SK-N-SH treated with all-trans-retinoic acid at 6 μM for 48 hours (cell line): ENCODE measurements at regions not wholly inside any gene's neighbourhood (a gene's known extent, or its start where the extent isn't known, plus 50 kb on each side); places are given as distances from the start of the nearest gene placed in this dataset.

ENCODE experiments used
- ATAC-seq: fragments of 200-7000 bp; cut with Tn5 transposase; 3 replicates; pipeline ENCODE4 v1.9.1; 2020; ENCODE audit warnings: mild to moderate bottlenecking, moderate library complexity
- ARNTL ChIP-seq: fragments of 450-650 bp; formaldehyde crosslinking; IDR thresholded peaks from 2 replicates; pipeline ENCODE4 v1.5.0; 2020; ENCODE audit warnings: low read depth, mild to moderate bottlenecking, moderate library complexity, borderline replicate concordance
- CSDC2 ChIP-seq: fragments of 250-450 bp; sonication (Bioruptor Pico); IDR thresholded peaks from 2 replicates; pipeline ENCODE4 v1.5.0; 2020; ENCODE audit warnings: mild to moderate bottlenecking, moderate library complexity
- ESRRG ChIP-seq: fragments of 250-450 bp; sonication (Bioruptor Pico); IDR thresholded peaks from 2 replicates; pipeline ENCODE4 v1.6.1; 2021; ENCODE audit warnings: mild to moderate bottlenecking
- GLIS3 ChIP-seq: fragments of 250-450 bp; sonication (Bioruptor Pico); IDR thresholded peaks from 2 replicates; pipeline ENCODE4 v1.5.0; 2020; ENCODE audit warnings: mild to moderate bottlenecking, moderate library complexity
- ISL1 ChIP-seq: fragments of 250-450 bp; sonication (Bioruptor Pico); IDR thresholded peaks from 2 replicates; pipeline ENCODE4 v2.1.2; 2022; ENCODE audit warnings: mild to moderate bottlenecking, moderate library complexity
- OSR1 ChIP-seq: fragments of 250-450 bp; sonication (Bioruptor Pico); IDR thresholded peaks from 2 replicates; pipeline ENCODE4 v1.8.0; 2022; ENCODE audit warnings: moderate library complexity, mild to moderate bottlenecking, inconsistent platforms
- PPARA ChIP-seq: fragments of 250-450 bp; sonication (Bioruptor Pico); IDR thresholded peaks from 2 replicates; pipeline ENCODE4 v1.5.0; 2020; ENCODE audit warnings: mild to moderate bottlenecking, borderline replicate concordance
- RARB ChIP-seq: fragments of 250-450 bp; sonication (Bioruptor Pico); IDR thresholded peaks from 2 replicates; pipeline ENCODE4 v1.8.0; 2021; ENCODE audit warnings: mild to moderate bottlenecking, moderate library complexity
- SNAI2 ChIP-seq: fragments of 250-450 bp; sonication (Bioruptor Pico); IDR thresholded peaks from 2 replicates; pipeline ENCODE4 v1.5.0; 2020; ENCODE audit warnings: mild to moderate bottlenecking, moderate library complexity
- TCF4 ChIP-seq: fragments of 250-450 bp; sonication (Bioruptor Pico); IDR thresholded peaks from 2 replicates; pipeline ENCODE4 v1.8.0; 2021; ENCODE audit warnings: mild to moderate bottlenecking, moderate library complexity, borderline replicate concordance
- TOX ChIP-seq: fragments of 250-450 bp; sonication (Bioruptor Pico); IDR thresholded peaks from 2 replicates; pipeline ENCODE4 v1.8.0; 2021; ENCODE audit warnings: mild to moderate bottlenecking, moderate library complexity, borderline replicate concordance
- ZC3H10 ChIP-seq: fragments of 250-450 bp; sonication (Bioruptor Pico); IDR thresholded peaks from 2 replicates; pipeline ENCODE4 v1.5.1; 2021; ENCODE audit warnings: mild to moderate bottlenecking, moderate library complexity
- ZFP3 ChIP-seq: fragments of 250-450 bp; sonication (Bioruptor Pico); IDR thresholded peaks from 2 replicates; pipeline ENCODE4 v1.5.0; 2020; ENCODE audit warnings: mild to moderate bottlenecking, moderate library complexity
- ZFP30 ChIP-seq: fragments of 450-650 bp; formaldehyde crosslinking; IDR thresholded peaks from 2 replicates; pipeline ENCODE4 v1.5.0; 2022; ENCODE audit warnings: mild to moderate bottlenecking, moderate library complexity
- ZNF565 ChIP-seq: fragments of 450-650 bp; formaldehyde crosslinking; conservative IDR thresholded peaks from 2 replicates; pipeline ENCODE4 v1.5.0; 2020; ENCODE audit warnings: low read depth, mild to moderate bottlenecking, moderate library complexity
- ZNF70 ChIP-seq: fragments of 450-650 bp; formaldehyde crosslinking; IDR thresholded peaks from 2 replicates; pipeline ENCODE4 v1.5.0; 2020; ENCODE audit warnings: mild to moderate bottlenecking, moderate library complexity
- ZNF8 ChIP-seq: fragments of 450-650 bp; formaldehyde crosslinking; IDR thresholded peaks from 2 replicates; pipeline ENCODE4 v1.5.0; 2020; ENCODE audit warnings: mild to moderate bottlenecking, moderate library complexity
- TF ChIP-seq, protein P1 (sequence below): fragments of 250-450 bp; sonication (Bioruptor Pico); IDR thresholded peaks from 2 replicates; pipeline ENCODE4 v1.8.0; 2021; ENCODE audit warnings: low read depth, mild to moderate bottlenecking, moderate library complexity, borderline replicate concordance
- TF ChIP-seq, protein P2 (sequence below): fragments of 250-450 bp; sonication (Bioruptor Pico); IDR thresholded peaks from 2 replicates; pipeline ENCODE4 v1.8.0; 2020; ENCODE audit warnings: mild to moderate bottlenecking, moderate library complexity, borderline replicate concordance
- TF ChIP-seq, protein P3 (sequence below): fragments of 250-450 bp; sonication (Bioruptor Pico); IDR thresholded peaks from 2 replicates; pipeline ENCODE4 v1.5.0; 2020; ENCODE audit warnings: mild to moderate bottlenecking, moderate library complexity
- TF ChIP-seq, protein P4 (sequence below): fragments of 250-450 bp; sonication (Bioruptor Pico); IDR thresholded peaks from 2 replicates; pipeline ENCODE4 v1.5.1; 2020; ENCODE audit warnings: low read depth, mild to moderate bottlenecking, moderate library complexity

DNA sequence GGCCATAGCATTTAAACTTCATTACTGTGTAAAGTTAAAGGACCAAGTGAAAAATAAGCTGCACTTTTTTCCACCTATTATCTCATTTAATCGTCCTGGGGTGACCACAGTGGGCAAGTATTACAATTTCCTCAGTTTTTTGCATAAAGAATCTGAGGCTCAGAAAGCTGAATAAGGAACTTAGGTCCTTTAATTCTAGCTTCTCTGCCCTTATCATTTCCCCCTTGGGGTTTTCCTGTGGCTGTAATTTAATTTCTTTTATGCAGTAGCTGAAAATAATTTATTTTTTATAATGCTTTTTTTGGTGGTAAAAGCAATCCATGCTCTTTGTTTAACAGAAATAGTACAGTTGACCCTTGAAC lies 59.8 kb upstream of the RCBTB2 start:
- ATAC-seq = no peak
- TF ChIP-seq ZNF70 (CRISPR knock-in tag) (no peak), ARNTL (CRISPR knock-in tag) (no peak), PPARA (CRISPR knock-in tag) (no peak), TOX (CRISPR knock-in tag) (no peak), ZFP3 (CRISPR knock-in tag) (no peak), CSDC2 (no peak)
- TF ChIP-seq, protein P1, sequence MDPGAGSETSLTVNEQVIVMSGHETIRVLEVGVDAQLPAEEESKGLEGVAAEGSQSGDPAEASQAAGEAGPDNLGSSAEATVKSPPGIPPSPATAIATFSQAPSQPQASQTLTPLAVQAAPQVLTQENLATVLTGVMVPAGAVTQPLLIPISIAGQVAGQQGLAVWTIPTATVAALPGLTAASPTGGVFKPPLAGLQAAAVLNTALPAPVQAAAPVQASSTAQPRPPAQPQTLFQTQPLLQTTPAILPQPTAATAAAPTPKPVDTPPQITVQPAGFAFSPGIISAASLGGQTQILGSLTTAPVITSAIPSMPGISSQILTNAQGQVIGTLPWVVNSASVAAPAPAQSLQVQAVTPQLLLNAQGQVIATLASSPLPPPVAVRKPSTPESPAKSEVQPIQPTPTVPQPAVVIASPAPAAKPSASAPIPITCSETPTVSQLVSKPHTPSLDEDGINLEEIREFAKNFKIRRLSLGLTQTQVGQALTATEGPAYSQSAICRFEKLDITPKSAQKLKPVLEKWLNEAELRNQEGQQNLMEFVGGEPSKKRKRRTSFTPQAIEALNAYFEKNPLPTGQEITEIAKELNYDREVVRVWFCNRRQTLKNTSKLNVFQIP (CRISPR knock-in tag) = no peak

DNA sequence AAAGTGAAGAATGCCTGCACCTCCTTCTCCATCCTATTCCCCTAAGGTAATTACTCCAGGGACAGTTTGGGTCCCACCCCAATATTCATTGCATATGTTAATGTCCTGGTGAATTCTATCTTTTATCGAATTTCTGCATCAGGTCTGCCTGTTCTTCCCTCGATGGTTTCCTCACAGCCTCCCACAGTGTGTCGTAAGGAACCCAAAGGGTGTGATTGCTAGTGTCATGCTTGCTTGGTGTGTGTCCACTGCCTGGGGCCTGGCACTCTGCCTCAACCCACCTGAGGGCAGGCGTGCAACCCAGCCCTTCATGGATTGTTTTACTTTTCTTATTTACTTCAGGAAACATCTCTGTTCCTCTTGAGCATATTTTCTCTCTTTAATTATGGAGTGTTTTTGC lies 60.2 kb upstream of the CYSLTR2 start:
- ATAC-seq = no peak
- TF ChIP-seq TCF4 (CRISPR knock-in tag) (no peak), RARB (no peak), PPARA (CRISPR knock-in tag) (no peak), ZNF70 (CRISPR knock-in tag) (no peak), OSR1 (CRISPR knock-in tag) (no peak), ZC3H10 (CRISPR knock-in tag) (no peak), ZNF565 (CRISPR knock-in tag) (no peak), CSDC2 (no peak), ZNF8 (CRISPR knock-in tag) (no peak)
- TF ChIP-seq, protein P2, sequence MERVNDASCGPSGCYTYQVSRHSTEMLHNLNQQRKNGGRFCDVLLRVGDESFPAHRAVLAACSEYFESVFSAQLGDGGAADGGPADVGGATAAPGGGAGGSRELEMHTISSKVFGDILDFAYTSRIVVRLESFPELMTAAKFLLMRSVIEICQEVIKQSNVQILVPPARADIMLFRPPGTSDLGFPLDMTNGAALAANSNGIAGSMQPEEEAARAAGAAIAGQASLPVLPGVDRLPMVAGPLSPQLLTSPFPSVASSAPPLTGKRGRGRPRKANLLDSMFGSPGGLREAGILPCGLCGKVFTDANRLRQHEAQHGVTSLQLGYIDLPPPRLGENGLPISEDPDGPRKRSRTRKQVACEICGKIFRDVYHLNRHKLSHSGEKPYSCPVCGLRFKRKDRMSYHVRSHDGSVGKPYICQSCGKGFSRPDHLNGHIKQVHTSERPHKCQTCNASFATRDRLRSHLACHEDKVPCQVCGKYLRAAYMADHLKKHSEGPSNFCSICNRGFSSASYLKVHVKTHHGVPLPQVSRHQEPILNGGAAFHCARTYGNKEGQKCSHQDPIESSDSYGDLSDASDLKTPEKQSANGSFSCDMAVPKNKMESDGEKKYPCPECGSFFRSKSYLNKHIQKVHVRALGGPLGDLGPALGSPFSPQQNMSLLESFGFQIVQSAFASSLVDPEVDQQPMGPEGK = no peak
- TF ChIP-seq, protein P3, sequence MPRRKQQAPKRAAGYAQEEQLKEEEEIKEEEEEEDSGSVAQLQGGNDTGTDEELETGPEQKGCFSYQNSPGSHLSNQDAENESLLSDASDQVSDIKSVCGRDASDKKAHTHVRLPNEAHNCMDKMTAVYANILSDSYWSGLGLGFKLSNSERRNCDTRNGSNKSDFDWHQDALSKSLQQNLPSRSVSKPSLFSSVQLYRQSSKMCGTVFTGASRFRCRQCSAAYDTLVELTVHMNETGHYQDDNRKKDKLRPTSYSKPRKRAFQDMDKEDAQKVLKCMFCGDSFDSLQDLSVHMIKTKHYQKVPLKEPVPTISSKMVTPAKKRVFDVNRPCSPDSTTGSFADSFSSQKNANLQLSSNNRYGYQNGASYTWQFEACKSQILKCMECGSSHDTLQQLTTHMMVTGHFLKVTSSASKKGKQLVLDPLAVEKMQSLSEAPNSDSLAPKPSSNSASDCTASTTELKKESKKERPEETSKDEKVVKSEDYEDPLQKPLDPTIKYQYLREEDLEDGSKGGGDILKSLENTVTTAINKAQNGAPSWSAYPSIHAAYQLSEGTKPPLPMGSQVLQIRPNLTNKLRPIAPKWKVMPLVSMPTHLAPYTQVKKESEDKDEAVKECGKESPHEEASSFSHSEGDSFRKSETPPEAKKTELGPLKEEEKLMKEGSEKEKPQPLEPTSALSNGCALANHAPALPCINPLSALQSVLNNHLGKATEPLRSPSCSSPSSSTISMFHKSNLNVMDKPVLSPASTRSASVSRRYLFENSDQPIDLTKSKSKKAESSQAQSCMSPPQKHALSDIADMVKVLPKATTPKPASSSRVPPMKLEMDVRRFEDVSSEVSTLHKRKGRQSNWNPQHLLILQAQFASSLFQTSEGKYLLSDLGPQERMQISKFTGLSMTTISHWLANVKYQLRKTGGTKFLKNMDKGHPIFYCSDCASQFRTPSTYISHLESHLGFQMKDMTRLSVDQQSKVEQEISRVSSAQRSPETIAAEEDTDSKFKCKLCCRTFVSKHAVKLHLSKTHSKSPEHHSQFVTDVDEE (CRISPR knock-in tag) = no peak
- TF ChIP-seq, all 23 proteins: peak for 0

DNA sequence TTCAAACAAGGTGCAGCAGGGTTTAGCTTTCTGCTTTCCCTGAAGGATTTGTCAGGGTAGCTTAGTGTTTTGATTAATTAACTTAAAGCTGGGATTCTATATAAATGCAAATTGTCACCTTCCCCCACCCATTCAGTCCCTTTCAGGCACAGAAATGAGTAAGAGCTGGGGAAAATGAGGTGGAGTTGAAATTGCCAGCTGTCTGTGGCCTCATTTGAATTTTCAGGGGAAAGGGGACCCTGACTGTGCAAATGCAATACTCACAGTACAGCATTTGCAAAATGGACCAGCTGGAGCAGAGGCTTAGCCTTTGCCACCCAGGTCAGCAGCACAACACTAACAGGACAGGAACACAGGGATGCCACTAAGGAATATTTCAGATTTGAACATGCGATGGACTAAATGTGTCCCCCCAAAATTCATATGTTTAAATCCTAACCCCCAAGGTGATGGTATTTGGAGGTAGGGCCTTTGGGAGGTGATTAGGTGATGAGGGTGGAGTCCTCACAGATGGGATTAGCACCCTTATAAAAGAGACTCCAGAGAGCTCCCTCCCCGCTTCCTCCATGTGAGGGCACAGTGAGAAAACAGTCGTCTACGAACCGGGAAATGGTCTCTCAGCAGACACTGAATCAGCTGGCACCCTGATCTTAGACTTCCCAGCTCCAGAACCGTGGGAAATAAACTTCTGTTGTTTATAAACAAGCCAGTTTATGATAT lies 59.5 kb upstream of the CYSLTR2 start:
- ATAC-seq = no peak
- TF ChIP-seq ZC3H10 (CRISPR knock-in tag) (no peak), ESRRG (CRISPR knock-in tag) (no peak), ZFP3 (CRISPR knock-in tag) (no peak), ARNTL (CRISPR knock-in tag) (no peak), ZNF8 (CRISPR knock-in tag) (no peak), PPARA (CRISPR knock-in tag) (no peak), RARB (no peak), OSR1 (CRISPR knock-in tag) (no peak), TOX (CRISPR knock-in tag) (no peak), ISL1 (CRISPR knock-in tag) (no peak), GLIS3 (CRISPR knock-in tag) (no peak), SNAI2 (CRISPR knock-in tag) (no peak), ZFP30 (CRISPR knock-in tag) (no peak)
- TF ChIP-seq, protein P3 (CRISPR knock-in tag) = no peak
- TF ChIP-seq, protein P2 = no peak
- TF ChIP-seq, protein P4, sequence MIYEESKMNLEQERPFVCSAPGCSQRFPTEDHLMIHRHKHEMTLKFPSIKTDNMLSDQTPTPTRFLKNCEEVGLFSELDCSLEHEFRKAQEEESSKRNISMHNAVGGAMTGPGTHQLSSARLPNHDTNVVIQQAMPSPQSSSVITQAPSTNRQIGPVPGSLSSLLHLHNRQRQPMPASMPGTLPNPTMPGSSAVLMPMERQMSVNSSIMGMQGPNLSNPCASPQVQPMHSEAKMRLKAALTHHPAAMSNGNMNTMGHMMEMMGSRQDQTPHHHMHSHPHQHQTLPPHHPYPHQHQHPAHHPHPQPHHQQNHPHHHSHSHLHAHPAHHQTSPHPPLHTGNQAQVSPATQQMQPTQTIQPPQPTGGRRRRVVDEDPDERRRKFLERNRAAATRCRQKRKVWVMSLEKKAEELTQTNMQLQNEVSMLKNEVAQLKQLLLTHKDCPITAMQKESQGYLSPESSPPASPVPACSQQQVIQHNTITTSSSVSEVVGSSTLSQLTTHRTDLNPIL (CRISPR knock-in tag) = no peak
- TF ChIP-seq, protein P1 (CRISPR knock-in tag) = no peak
